ENCODE measurements at regions not wholly inside any gene's neighbourhood (a gene's known extent, or its start where the extent isn't known, plus 50 kb on each side); places are given as distances from the start of the nearest gene placed in this dataset.

DNA sequence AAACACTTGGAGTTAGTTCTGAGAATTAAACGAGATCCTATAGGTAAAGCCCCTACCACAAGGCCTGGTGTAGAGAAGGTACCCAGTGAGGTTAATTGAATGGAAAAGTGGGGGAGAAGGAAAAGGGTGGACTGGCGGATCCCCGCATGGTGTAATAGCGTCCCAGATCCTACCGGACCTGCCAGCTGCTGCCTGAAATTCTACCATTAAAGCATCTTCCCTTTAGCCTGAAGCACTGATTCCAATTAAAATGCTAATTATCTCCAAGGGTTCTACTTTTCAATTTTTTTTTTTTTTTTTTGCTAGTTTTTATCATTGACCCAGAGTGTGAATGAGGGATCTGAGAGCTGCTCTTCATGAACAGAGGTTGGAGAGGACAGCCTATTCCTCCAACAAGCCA lies 237.9 kb downstream of the TLE3 start:
- FAIRE-seq = no peak
- TF ChIP-seq CTCF (IDR thresholded peaks at IDR 0.05; ENCODE audit: insufficient read depth, missing control alignments) = no peak
- DNase-seq (ENCODE audit: insufficient read length, low spot score) = no peak

- TF ChIP-seq CTCF (IDR thresholded peaks at IDR 0.05; ENCODE audit: insufficient read depth, missing control alignments) = no peak
- no peak for DNase-seq (ENCODE audit: insufficient read length, low spot score)
- no peak for FAIRE-seq
Measured at GRCh38 chr15:69860321-69860720, 237.4 kb downstream of the TLE3 start.

DNA sequence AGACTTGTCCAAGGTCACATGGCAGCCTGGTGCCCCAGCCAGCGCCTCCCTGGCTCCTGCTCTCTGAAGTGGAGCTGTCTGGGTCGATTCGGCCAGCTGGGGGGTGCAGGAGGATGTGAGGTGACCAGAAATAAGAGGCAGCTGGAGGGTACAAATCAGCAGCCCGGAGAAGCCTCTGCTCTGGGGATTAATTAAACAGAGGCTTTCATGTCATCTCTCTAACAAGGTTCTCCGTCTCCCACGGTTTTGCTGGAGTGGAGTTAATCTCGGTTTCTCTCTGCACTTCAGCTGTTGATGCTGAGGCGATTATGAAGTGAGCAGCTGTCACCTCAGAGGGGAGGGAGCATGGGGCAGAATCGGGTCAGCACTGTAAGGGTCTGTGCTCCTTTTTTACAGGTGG lies 236.8 kb downstream of the TLE3 start:
- DNase-seq (ENCODE audit: insufficient read length, low spot score) = peak; percentile 80
- TF ChIP-seq CTCF (IDR thresholded peaks at IDR 0.05; ENCODE audit: insufficient read depth, missing control alignments) = no peak
- FAIRE-seq = peak; percentile 73

- FAIRE-seq = peak; percentile 66
- no peak for DNase-seq (ENCODE audit: insufficient read length, low spot score)
- no peak for TF ChIP-seq CTCF (IDR thresholded peaks at IDR 0.05; ENCODE audit: insufficient read depth, missing control alignments)
Measured at GRCh38 chr15:69861331-69862171, 236.2 kb downstream of the TLE3 start.

GRCh38 chr15:69862540-69862939 lies 235.2 kb downstream of the TLE3 start:
- no peak for DNase-seq (ENCODE audit: insufficient read length, low spot score)
- FAIRE-seq = peak; percentile 77
- TF ChIP-seq CTCF (IDR thresholded peaks at IDR 0.05; ENCODE audit: insufficient read depth, missing control alignments) = no peak

DNA sequence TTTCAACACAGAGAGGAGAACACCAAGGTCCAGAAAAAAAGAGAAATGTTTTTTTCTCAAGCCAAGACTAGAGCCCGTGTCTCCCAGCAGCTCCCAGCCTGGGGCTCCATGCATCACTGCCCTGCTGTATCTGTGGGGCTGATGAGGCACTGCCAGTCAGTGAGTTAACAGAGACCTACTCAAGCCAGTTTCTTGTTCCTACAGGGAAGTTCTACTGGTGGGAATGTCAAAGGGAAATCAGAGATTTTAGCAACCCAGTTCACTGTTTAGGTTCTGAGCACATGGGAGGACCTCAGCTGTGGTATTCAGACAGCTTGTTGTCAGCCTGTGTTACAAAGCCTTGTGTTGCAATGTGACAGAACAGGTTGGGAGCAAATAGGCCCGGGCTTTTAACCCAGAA lies 234.3 kb downstream of the TLE3 start:
- FAIRE-seq (no peak), DNase-seq (ENCODE audit: insufficient read length, low spot score) (no peak)
- no peak for TF ChIP-seq CTCF (IDR thresholded peaks at IDR 0.05; ENCODE audit: insufficient read depth, missing control alignments)

GRCh38 chr15:69865369-69865768 lies 232.3 kb downstream of the TLE3 start:
- FAIRE-seq = no peak
- no peak for TF ChIP-seq CTCF (IDR thresholded peaks at IDR 0.05; ENCODE audit: insufficient read depth, missing control alignments)
- no peak for DNase-seq (ENCODE audit: insufficient read length, low spot score)

All from D721Med (cell line).